ENCODE measurements at regions not wholly inside any gene's neighbourhood (a gene's known extent, or its start where the extent isn't known, plus 50 kb on each side); places are given as distances from the start of the nearest gene placed in this dataset.
"Not testable (repeated sequence)": the region's sequence is repeated elsewhere in the genome, so short reads cannot be mapped to it uniquely, and the experiment has no call there.

DNA sequence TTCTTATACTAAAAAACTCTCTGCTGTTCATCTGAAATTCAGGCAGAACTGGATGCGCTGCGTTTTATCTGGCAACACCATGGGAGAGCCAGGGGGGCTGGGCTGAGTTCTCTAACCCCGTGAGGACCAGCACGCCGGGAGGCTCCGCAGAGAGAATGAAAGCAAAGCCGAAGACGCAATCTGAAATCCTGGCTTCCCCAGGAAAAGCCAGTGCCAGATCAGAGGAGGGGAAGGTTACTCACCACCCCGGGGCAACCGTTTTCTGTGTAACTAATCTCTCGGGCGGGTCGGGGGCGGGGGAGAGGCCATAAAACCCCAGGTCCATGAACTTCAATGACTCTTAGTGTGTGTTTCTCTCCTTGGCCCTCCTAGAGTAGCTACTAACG is 99.4 kb downstream of the SHANK2 start:
- DNase-seq (ENCODE audit: low read depth, low spot score): no peak

DNA sequence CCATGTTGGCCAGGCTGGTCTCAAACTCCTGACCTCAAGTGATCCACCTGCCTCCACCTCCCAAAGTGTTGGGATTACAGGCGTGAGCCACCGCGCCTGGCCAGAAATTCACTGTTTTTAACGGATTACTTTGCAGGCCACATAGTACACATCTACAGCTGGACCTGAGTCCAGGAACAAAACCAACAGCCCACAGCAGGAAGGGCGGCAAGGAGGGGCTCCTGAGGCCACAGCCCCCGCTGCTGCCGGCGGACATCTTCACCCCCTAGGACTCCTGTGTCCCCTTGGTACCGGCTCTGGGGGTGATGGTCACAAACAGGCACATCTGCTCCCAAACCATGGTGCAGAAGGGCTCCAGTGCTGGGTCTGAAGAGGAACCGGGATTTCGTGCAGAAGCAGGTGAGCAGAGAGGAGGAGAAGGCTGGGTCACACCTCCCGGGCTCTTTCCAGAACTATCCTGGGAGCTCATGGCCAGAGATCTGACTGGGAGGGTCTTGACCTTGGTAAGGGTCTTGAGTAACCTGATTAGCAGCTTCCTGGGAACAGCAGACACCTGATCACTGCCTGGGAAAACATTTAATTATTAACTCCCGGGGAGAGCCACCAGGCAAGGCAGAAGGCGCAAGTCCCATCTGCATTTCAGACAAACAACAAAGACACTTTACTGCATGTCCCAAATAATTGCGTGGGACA is 99.9 kb downstream of the SHANK2 start:
- not testable (repeated sequence) for DNase-seq (ENCODE audit: low read depth, low spot score)

DNA sequence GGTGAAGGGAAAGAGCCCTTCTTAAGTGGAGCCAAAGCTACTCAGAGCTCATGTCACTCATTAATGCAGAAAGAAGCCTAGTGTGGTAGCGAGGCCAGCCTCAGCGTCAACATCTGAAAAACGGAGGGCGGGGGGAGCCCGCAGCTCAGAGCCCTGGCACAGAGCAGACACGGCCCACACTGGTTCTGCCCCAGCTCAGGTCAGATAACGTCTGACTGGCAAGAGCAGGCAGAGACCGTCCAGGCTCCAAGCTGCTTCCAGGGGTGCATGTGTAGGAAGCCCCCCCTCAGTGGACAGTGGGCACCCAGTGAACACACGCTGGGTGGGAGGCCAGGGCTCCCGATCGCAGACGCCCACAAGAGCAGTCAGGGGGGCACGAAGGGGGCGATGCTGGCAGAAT is 100.8 kb downstream of the SHANK2 start:
- DNase-seq (ENCODE audit: low read depth, low spot score): no peak

DNA sequence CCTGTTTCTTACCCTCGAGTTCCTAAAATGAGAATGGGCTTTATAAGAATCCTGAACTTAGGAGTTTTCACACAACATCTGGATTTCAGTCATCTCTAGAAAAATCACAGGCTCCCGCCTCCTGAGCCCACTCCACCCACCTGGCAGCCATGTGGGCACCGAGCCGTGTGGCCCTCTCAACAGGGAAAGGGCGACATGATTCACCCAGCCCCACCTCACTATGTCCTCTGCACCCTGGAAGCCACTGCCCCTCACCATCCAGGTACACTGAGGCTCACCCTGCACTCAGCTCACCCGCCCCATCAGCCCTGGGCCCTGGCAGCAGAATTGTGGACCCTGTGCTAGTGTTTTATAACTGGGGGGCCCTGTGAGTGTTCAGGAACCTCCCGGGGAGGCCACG is 101.5 kb downstream of the SHANK2 start:
- DNase-seq (ENCODE audit: low read depth, low spot score): no peak

DNA sequence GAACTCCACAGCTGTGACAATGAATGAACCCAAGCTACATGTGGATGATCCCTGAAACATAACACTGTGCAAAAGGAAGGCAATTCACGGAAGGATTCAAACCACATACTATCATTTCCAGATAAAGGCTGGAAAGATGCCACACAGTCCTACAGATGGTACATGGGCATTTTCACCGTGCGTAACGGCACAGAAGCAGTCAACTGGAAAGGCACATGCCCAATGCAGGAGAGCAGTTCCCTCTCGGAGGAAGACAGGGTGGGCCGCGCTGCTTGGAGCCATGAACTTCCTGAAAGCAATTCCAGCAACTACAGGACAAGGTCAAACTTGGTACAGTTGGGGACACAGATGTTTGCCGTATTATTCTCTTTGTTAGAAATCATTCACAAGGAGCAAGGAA is 103.7 kb downstream of the SHANK2 start:
- no peak for DNase-seq (ENCODE audit: low read depth, low spot score)

DNA sequence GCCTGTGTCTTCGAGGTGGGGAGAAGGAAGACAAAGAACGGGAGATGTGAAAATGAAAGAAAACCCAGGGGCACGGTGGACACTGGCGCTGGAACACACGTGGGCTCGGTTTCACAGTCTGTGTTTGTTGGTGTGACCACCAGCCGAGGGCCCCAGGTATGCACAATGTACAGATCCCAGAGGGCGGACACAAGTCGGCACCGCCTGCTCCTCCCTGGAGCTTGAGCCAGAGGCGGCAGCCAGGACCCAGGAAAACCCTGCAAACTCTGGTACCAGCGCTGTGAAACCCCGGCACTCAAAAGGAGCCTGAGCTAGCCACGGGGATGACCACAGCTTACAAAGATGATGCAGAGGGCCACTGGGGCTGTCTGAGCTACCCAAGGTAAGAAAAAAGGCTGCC is 105.0 kb downstream of the SHANK2 start:
- no peak for DNase-seq (ENCODE audit: low read depth, low spot score)

DNA sequence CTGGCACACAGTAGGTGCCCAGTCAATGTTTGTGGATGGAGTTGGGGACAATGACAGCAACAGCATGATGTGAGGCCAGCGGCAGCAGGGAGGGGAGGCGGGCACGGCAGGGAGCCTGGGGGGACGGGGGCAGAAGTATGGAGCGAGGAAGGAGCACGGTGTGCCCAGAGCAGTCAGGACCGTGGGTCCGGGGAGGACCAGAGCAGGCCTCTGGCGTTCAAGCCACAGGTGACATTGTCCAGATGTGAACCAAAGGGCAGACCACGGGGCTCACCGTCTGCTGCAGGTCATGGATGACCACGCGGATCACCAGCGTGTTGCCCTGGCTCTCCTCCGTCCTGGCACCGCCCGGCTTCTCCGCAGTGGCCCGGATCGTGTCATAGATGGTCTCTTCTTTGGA is 105.5 kb downstream of the SHANK2 start:
- DNase-seq (ENCODE audit: low read depth, low spot score): no peak

DNA sequence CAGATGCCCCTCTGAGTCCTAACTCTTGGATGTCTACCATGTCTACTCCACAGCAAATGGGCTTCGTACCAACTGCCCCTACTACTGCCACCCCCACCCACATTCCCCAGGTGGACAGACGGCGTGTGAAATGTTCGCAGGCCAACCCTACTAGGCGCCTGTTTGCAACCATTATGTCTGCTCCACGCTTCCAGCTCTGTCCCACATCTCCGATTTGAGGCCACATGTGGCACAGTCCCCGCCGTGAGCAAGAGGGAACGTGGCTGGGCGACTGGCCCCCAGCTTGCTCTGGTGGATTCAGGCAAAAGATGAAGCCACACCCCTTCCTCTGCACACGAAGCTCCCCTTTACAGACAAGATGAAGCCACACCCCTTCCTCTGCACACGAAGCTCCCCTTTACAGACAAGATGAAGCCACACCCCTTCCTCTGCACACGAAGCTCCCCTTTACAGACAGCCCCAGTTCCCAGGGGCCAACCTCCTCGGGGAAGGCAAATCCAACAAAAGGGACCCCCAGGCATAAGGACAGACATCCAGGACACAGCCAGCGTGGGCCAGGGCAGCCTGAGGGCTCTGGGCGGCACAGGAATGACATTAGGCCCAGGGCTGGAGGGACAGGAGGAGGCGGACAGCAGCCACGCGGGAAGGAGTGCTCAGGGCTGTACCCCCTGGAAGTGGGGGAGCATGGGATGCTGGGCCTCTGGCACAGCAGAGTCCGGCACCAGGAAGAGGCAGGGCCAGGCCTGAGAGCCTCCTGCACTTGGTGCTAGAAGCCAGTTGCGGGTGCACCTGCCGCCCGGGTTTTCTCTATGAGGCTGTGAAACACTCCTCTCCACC is 106.2 kb downstream of the SHANK2 start:
- no peak for DNase-seq (ENCODE audit: low read depth, low spot score)

DNA sequence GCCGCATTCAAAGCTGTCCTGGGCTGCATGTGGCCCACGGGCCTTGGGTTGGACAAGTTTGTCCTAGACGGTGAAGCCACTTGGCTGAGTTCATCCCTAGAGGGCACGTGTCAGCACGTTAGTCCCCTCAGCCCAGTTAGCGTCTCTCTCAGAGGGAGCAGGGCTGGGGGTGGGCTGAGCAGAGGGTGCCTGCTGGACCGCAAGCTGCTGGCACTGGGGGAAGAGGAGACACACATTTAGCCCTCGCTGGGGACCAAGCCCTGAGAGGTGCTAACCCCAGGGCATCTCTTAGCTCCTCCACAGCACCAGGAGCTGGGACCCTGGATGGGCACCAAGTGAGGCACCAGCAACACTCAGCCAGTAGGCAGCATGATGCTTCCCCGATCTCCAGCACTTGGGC is 107.0 kb downstream of the SHANK2 start:
- DNase-seq (ENCODE audit: low read depth, low spot score): no peak

DNA sequence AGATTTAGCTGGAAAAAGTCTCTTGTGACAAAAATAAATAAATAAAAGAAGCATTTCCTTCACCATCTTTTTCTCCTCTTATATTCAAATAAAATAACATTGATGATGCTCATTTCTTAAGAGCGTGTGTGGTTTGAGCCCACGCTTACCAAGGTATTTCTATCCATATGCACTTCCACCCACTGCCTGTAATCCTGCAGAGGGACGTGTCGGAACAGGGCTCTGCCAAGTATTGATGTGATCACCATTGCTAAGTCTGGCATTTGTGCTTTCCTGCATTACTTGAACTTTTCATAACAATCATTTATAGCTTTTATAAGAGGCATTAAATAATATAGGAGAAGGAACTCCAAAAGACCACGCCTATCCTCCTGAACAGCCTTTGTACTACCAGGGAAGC is 107.6 kb downstream of the SHANK2 start:
- no peak for DNase-seq (ENCODE audit: low read depth, low spot score)

DNA sequence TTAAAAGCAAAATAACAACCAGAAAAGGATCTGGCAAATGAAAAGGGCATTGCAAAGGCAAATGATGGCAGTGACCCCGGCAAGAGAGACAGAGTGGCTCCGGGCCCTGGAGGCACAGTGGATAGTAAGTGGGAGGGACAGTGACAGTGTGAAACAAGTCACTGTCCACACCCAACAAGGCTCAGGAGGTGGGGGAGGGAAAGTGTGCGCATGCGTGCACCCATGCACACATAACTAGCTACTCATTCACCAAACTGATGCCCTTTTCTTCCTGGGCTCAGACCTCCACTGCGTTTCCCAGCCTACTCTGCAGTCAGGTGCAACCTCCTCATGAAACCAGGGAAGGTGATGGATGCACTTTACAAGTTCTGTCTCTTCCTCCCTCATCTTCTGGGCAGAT is 108.4 kb downstream of the SHANK2 start:
- no peak for DNase-seq (ENCODE audit: low read depth, low spot score)

DNA sequence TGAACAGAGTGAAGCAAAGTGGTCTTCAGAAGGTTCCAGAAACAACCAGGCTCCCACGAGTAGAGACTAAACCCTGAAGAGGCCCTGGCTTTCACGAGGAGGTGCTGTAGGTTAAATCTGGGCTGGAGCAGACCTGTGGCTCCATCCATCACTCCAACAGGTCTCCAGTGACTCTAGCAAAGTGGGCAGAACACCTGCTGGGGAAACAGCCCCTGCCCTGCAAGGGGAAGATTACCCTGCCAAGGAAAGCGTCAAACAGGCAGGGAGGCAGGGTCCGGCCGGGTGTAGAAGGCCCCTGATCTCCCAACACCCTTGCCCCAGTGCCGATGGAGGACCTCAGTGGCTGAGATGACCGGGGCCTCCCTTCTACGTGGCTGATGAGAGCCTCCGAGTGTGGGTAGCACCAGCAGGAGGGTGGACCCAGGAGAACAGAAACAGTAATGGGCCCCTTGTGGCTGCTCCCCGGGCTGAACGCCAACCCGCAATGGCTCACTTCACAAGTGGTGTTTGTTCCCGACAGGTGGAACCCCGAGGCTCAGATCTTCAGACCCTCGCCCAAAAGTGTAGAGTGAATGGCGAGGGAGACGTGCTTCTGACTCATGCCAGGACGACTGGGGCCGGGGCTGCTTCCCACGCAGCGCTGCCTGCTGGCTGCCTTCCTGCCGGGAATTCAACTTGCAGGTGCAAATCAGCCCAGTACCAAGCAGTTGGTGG is 112.0 kb downstream of the SHANK2 start:
- DNase-seq (ENCODE audit: low read depth, low spot score): no peak

DNA sequence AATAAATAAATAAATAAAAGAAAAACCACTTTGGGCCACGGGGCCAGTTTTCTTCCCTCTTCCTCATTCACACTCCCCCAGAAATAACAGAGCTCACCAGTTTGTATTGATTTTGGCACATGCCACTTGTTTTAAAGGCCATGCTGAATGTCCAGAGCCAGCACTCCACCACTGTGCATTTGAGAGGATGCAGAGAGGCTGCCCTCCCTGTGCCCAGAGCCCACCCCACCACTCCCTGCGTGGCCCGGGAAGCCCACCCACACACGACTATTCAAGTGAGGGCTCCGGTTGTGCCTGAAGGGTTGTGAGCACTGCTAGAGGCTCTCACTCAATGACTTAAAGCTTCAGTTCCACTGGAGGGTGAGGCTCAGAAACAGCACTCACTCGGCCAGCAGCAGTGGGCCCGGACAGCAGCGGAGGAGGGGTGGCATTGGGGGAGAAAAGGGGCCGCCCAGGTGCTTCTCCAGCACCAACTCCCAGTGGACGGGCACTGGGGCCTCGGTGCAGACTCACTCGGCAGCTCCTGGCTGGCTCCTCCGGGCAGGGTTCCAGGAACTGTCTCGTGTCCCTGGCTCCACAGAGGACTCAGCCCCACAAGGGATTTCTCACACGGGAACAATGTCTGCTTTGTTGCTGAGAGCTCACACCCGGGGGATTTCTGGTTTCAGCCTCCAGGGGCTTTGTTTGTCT is 112.7 kb downstream of the SHANK2 start:
- DNase-seq (ENCODE audit: low read depth, low spot score): no peak

DNA sequence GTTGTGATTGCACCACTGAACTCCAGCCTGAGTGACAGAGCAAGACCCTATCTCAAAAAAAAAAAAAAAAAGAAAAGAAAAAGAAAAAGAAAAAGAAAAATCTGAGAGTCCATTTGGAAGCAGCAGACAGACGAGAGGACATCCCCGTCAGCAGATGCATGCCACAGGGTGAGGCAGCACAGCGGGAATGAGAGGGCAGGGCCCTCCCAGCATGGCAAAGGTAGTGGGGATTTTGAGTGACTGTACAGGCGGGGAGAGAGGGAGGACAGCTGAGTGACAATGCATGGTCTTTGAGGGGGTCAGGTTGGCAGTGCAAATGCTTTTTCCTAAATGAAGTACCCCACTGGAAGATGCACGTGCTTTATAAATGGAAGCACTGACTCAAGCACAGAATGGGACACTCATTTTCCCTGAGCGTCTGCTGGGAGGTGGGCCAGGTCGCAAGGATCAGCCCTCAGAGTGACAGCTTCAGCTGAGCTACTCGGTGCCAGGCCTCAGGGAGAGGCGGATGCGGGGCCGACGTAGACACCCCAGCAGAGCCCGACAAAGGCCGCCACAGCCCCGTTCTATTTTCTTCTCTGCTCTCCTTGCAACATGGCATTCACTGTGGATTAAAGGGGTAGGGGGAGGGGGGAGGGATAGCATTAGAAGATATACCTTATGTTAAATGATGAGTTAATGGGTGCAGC is 113.5 kb downstream of the SHANK2 start:
- no peak for DNase-seq (ENCODE audit: low read depth, low spot score)

DNA sequence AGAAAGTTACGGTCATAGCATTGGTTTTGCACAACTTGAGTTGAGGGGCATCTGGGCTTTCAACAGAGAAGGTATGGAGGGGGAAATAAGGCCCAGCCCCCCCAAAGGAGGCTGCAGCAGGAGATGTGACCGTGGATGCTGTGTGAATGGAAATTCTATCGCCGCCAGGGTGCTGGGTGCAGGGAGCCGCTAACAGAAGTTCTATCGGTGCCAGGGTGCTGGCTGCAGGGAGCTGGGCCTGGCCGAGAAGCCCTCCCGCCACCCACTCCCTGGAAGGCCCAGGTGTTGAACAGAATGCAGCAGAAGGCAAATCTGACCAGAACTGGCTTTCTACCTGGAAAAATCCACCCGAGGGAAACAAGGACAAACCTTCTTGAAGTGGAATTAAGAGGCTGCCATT is 115.0 kb downstream of the SHANK2 start:
- DNase-seq (ENCODE audit: low read depth, low spot score): no peak

DNA sequence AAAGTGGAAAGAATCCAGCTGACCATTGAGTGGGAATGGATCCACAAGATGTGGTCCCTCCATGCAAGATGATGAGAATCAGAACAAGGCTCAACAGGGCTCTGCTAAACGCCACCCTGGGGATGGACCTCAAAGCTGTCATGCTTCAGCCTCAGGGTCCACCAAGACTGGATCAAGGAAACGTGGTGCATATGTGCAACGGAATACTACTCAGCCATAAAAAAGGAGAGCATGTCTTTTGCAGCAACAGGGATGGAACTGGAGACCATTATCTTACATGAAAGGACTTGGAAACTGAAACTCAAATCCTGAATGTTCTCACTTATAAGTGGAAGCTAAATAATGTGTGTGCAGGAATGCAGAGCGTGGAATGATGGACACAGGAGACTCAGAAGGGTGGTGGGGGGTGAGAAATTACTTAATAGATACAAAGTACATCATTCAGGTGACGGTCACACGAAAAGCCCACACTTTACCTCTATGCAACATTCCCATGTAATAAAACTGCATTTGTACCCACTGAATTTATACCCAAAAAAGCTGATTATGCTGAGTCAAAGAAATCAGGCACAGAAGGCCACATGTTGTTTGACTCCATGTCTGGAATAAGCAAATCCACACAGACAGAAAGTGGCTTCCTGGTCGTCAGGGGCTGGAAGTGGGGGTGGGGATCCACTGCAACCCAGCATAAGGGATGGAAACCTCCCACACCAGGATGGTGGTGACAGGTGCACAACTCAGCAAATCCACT is 116.1 kb downstream of the SHANK2 start:
- no peak for DNase-seq (ENCODE audit: low read depth, low spot score)

DNA sequence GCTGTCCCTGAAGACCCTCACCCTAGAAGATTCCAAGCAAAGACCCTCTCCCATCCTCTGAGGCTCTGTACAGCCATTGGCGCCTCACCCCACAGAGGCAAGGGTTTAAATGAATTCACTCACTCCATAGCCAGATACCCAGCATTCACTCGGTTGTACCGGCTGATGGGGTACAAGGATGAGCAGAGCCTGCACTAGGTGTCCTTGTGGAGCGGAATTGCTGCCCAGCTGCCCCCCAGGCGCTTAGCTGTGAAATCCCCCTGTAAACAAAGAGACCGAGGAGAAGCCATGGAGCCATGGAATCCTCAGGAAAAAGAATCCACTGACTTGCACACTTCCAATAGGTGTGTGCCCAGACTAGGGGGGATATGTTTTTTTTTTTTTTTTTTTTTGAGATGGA is 117.3 kb downstream of the SHANK2 start:
- DNase-seq (ENCODE audit: low read depth, low spot score): no peak

DNA sequence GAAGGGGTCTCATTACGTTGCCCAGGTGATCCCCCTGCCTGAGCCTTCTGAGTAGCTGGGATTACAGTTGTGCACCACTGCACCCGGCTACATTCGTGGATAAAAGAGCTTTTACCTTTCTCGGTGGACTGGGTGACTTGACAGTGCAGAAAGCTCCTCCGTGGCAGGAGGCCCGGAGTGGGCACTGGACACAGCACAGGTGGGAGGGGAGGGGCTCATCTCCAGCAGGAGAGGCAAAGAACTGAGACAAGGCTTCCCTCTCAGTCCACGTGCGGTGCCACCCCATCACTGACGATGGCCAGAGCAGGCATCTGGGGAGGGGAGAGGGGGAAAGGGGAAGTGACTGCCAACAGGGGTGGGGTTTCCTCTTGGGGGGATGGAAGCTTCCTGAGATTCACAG is 118.4 kb downstream of the SHANK2 start:
- no peak for DNase-seq (ENCODE audit: low read depth, low spot score)

DNA sequence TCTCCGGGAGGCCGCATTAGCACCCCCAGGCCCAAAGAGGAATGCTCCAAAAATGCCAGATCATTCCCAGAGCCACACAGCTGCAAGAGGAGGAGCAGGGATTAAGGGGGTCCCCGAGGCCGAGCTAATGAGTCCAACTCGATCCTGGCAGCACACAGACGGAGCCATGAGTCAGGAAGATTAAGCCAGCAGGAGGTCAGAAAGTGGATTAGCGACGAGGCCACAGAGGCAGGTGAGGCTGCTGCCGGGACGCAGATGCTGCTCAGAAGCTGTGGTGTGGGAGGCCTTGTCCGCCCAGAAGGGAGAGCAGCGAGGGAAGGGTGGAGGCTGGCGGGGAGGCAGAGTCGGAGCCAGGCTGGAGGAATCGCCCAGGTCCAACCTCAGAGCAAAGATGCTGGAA is 120.5 kb downstream of the SHANK2 start:
- DNase-seq (ENCODE audit: low read depth, low spot score): no peak

DNA sequence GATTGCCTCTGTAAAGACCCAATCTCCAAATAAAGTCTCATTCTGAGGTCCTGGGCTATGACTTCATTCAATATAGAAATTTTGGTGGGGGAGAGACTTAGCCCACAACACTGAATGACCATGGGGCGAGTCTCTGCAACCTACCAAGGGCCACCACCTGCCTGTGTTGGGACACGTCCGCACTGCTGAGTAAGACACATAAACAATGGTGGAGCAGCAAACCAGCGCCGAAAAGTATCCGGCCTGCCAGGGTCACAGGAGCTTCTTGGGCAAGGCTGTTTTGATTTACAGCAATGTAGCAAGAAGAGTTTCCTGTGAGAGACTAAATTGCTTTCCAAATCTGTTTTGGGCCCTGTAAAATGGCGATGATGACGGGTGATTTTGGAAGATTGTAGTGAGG is 122.3 kb downstream of the SHANK2 start:
- no peak for DNase-seq (ENCODE audit: low read depth, low spot score)

DNA sequence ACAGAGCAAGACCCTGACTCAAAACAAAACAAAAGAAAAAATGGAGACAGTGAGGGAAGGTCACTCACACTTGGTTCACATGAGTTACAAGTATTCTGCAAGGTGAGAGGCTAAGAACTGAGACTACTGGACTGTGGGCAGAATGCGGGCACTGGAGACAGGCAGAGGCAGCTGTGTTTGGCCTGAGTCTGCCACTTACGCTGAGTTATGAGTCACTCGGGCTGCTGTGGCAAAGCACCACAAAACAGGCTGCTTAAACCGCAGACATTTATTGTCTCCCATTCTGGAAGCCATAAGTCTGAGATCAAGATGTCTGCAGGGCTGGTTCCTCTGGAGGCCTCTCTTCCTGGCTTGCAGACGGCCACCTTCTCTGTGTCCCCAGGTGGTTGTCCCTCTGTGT is 122.8 kb downstream of the SHANK2 start:
- no peak for DNase-seq (ENCODE audit: low read depth, low spot score)
